CD4-positive, alpha-beta T cell treated with Interleukin-12 subunit alpha and Interleukin-12 subunit beta, for 1 hour (primary cell): ENCODE measurements at regions not wholly inside any gene's neighbourhood (a gene's known extent, or its start where the extent isn't known, plus 50 kb on each side); places are given as distances from the start of the nearest gene placed in this dataset.
A peak's percentile ranks its signal among the peaks of the same experiment; 100 is the strongest.

Experiments
- DNase-seq: peaks from one replicate; pipeline ENCODE4 v3.0.0-alpha.2; 2020

DNA sequence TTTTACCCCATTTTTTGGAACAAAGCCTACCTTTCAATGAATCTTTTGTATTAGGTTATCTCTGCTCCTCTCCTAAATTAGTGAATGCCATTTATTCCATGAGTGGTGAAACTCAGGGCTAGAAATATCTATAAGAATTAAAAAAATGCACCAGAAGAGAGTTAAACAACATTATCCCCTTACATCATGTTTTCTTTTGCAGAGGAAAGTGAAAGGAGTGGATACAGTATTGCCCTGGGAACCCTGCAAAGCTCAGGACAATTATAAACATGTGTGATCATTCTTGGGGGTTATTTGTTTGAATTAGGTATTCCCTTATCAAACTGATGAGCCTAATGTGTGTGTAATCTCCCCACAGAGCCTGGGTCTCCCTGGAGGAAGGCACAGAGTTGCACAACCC is 559.2 kb downstream of the RNF144A start:
- no peak for DNase-seq

DNA sequence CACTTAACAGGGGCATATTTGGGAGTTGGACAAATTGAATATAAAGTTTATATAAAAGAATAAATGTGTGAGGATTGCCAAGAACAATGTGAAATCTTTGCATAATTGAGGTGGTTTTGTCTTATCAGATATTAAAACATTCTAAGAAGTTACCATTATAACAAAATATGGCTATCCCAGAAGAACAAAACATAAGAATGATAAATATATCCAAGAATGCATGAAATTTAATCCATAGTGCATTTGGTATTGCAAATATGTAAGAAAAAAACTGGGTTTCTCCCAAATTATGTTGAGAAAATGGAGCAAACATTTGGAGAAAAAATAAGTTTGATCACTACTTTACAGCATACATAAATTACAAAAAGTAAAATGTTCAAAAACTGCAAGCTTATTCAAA is 562.4 kb downstream of the RNF144A start:
- DNase-seq: no peak

DNA sequence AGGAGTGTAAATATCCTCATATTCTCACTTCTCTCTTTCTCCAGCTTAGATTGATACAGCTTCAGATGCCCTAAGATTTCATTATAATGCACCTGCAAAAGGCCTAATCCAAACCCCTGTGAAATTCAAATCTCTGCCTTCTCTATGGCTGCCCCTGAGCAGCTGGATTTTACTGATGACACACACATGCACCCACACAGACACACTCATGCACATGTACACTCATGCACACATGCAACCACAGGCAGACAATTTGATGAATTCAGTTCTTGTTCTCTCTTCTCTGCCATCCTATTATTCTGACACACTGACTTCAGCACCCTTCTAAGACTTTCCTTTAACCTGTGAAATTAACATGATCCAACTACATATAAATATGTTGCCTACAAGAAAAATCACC is 563.2 kb downstream of the RNF144A start:
- no peak for DNase-seq

DNA sequence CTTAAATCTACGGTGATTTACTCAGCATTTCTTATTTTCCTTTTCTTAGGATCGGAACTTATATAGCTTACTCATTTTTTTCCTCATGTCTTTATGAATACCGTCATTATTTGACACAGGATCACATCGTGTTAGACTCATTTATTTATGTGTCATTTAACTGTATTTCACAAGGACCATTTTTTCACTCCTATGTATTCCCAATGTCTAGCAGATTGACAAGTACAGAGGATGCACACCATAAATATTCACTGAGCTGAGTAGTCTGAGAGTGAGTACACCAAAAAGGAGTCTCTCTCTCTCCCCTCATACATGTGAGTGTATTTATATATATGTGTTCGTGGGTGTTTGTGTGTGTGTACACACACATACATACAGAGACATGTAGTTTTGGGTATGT is 573.5 kb downstream of the RNF144A start:
- no peak for DNase-seq

DNA sequence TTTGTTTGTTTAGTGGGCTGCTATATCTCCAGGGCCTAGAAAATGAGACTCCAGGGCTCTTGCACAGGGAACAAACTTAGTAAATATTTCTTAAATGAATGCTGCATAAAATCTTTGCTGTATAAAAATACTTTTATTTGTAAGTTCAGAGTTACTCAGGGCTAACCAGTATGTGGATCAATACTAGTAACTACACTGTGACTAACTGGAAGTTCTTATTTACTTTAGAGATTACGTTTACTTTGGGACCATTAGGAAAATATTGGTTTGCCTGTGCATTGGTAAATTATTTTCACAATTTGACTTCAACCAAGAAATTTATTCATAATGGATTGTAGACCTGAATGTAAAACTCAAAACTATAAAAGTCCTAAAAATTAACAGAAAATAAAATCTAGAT is 575.5 kb downstream of the RNF144A start:
- no peak for DNase-seq

DNA sequence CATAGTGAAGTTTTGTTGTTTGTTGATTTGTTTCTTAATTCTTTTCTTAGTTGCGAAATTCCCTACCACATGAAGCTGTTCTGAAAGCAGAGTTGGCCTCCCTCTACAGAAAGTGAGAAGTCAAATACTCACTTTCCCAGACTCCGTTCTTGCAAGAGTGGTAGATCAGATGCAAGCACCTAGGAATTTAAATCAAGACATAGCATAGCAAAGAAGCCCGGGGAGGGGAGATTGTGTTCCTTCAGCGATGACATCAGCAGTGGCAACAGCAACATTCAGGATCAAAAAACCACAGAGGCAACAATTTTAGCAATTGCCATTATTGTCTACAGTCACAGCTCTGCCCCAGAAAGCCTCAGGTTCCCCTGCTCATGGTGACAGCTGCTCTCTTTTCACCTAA is 580.0 kb downstream of the RNF144A start:
- no peak for DNase-seq

DNA sequence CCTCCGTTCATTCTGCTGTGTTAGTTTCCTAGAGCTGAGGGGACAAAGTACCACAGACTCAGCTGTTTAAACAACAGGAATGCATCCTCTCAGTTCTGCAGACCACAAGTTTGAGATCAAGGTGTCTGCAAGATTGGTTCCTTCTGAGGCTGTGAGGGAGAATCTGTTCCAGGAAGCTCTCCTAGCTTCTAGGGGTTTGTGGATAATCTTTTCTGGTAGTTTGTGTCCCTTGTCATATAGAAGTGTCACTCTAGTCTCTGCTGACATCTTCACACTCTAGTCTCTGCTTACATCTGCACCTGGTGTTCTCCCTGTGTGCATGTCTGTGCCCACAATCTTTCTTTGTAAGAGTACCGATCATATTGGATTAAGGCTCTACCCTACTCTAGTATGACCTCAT is 581.8 kb downstream of the RNF144A start:
- no peak for DNase-seq

DNA sequence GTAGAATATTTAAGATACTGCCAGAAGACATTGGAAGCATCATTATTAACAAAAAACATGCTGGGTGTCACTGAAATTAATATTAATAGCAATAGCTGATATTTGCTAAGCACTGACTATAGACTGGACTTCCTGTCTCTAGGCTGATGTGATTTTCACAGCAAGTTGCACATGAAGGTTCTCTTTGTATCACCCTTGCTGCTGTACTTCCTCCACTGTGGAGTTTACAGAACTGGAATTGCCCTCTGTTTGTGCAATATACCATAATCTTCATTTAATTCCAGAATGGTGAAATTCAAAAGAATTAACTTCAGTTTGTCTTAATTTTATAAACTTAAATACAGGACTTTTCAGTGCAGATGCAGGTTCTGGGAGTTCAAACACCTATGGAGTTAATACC is 585.1 kb downstream of the RNF144A start:
- DNase-seq: no peak

DNA sequence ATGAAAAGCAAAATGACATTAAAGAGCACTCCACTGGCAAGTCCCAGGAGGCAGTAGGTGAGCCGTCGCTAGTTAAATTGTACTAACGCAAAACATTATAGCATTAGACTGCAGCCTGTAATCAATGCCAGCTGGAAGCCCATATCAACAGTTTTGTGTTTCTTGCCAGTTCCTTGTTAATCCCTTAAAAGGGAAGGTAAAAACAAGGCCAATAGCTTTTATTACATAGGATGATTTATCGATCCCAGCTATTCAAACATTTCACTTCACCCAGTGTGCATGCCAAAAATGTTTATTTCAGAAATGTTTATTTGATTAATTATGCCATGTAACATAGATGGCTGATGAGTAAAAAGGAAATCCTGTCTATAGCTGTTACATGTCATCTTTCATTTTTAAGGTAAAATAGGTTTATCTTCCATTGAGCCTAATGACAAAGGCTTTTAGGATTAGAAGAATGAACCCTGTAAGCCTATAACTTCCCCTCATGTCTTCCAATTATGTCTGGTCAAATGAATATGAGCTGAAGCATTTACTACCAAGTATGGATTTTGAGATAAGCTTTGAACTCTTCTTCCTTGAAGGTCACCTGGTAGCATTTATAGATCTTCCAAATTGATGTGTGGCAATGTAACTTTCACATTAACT is 591.2 kb downstream of the RNF144A start:
- no peak for DNase-seq

DNA sequence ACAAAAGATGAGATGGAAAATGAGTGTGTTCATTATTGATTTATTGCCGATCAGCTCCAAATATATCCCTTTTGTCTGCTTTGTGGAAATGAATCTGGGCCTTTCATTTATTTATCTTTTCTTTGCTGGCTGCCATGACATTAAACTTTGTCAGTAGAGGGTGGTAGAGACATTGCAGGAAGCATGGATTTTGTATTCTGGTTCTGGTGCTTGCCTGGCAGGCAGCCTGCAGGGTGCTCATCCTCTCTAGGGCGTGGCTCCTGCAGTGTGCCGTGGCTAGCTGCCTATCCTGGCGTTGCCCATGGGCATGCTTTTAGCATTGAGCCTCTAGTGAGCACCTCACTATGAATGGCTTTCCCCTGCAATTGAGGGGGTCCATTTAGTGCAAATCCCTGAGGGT is 593.1 kb downstream of the RNF144A start:
- no peak for DNase-seq

DNA sequence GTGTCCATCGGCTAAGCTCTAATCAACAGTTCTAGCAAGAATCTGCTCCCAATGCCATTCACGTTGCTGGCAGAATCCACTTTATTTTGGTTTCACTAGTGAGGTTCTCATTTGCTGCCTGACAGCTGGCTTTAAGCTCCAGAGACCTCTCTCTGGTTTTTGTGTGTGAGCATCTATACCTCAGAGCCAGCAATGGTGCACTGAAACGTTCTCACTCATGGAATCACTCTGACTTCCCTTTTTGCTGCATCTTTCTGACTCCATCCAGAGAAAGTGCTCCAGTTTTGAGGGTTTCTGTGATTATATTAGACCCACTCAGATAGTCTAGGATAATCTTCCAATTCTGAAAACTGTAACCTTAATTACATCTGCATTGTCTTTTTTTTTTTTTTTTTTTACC is 596.6 kb downstream of the RNF144A start:
- no peak for DNase-seq

DNA sequence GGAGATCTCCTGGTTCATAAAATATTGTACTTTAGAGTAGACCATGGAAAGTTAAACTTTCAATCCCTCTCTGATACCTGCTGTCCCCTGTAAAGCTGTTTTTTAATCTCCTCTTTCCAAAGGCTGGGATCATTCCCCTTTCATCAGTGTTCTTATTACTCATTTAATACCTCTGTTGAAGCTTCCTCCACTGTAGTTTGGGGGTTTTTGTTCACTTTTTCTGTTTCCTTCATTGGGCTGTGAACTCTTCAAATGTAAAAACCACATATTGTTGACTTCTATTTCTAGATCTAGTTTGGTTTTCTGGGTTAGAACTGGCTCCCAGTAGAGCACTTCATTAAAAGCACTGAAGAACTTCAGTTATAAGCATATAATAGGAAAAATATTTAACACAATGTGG is 598.1 kb downstream of the RNF144A start:
- no peak for DNase-seq

DNA sequence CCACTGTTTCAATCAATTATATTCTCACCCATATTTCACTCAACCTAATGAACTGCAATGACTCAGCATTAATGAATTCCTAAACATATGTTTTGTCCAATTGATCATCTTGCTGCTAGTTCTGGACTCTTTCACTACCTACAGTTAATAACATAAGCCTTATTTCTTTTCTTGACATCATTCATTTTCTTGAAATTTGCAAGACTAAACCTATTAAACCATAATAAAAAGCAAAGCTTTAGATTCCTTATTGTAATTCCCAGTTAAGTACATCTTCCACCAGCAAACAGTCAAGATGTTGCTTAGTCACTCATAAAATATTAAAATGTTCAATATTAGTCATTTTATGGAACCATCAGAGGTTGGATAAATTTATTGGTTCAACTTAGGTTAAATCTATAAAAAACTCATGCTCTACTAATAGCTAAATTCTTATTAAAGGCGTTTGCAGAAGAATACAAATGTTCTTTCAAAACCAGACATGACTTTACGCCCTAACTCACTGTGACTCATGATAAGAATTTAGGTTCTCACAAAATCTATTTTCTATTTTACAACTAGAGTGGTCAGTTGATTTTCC is 599.4 kb downstream of the RNF144A start:
- no peak for DNase-seq

DNA sequence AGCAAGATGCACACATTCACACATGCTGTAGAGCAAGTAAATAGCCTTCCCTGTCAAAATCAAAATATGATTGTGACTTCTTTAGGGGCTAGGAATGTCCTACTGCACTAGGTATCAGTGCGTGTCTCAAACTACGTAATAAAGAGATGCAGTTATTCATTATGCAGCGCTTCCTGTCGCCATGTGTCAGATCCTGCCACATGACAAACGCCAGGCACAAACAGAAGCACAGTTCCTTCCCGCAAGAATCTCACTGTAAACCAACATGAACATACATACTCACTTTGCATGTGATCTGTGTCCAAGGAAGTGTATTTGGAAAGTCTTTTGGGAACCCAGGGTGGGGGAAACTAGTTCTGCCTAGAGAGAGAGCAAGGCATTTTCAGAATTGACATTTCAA is 599.9 kb downstream of the RNF144A start:
- peak; percentile 29 for DNase-seq

DNA sequence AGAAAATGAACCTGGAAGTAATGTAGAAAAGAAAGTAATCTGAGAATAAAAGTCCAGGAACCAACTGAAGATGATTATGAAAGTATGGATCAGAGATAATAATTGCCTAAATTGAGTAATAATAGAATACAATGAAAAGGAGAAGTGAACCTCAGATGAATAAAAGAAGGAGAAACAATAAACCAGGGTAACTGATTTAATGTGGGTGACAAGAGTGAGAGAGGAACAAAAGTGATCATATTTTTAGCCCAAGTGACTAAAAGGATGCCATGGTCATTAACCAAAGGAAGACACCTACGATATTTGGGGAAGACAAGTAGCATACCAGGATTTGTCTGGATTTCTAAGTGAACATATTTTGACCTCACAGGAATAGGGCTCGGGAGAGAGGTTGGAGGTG is 600.6 kb downstream of the RNF144A start:
- no peak for DNase-seq

DNA sequence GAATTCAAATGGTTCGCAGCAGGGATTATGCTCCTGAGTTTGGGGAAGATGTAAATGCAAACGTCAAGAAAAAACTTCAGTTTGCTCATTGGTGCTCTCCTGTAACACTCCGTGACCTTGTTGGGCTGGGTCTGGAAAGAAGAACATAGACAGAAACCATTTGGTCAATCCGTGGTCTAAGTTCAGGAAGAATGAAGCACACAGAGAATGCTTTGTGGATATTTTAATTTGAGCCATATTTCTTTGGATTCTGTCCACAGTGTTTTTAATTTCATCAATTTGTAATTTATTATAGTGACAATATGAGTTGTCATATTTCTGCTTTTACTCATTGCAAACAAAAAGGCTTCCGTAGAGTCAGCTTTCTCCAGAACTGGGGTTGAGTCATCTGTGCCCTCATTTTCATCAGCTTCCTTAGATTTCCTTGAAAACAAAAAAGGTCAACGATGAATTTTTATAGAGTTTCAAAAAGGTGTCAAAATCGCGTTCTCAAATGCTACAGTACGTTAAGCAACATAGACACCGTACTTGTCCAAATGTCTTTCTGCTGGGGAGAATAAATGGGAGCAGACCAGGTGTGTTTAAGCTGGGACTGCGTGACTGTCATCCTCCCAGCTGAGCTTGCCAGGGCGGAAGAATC is 606.4 kb downstream of the RNF144A start:
- DNase-seq: no peak

DNA sequence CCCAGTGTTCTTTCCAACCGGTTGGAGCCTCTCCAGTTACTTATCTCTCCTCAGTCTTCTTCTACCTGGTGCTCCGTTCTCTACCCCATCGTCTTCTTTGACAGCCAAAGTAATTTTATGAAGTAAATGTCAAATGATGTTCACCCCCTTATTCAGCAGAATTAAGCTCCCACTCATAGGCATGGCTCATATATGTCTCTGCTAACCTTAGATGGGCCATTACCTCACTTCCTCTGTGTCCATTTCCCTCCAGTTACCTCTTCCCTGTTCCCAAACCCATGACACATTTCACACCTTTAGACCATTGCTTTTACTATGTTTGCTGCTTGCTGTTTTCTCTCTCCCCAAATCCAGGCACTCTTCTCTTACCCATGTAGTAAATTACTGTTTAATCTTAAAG is 607.0 kb downstream of the RNF144A start:
- DNase-seq: no peak

DNA sequence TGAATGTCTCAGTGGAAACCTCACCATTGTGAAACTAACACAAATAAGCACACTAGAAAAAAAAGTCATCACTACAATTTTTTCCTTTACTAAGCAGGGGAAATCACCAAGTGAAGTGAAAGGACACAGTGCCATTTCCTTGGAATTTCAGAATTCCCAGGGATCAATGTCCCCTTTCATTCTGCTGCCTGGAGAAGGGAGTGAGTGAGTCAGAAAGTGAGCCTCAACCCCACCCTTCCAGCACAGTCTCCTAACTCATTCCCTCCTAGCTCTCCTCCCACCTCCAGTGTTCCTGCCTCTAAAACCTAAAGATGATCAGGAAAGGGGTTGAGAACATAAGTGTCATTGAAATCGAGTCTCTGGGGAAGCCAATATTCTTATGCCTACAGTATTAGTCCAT is 608.5 kb downstream of the RNF144A start:
- DNase-seq: no peak

DNA sequence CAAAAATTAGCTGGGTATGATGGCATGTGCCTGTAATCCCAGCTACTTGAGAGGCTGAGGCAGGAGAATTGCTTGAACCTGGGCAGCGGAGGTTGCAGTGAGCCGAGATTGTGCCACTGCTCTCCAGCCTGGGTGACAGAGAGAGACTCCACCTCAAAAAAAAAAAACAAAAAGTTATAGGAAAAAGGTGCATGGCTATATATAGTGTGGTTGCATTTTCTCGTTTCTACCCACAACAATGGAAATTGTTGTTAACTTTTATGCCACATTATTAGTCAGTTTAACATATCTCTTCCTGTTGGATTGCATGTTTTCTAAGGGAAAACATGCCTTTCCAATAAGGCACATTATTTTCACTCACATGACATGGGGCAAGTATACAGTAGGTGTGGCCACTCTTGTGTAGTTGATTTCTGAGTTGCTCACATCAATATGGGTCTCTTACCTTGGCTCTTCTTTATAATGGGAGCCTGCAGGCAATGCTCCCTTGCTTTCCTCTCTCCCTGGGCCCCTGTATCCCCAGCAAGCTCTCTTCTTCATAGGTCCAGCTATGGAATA is 610.0 kb downstream of the RNF144A start:
- no peak for DNase-seq

DNA sequence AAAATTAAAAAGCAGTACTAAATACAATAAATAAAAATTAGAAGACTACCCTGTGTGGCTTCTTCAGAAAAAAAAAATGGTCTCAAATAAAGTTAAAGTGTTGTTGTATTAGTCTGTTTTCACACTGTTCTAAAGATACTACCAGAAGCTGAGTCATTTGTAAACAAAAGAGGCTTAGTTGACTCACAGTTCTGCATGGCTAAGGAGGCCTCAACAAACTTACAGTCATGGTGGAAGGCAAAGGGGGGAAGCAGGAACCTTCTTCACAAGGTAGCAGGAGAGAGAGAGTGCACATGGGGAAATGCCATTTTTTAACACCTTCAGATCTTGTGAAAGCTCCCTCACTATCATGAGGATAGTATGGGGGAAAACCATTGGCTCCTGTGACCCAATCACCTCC is 612.8 kb downstream of the RNF144A start:
- no peak for DNase-seq

DNA sequence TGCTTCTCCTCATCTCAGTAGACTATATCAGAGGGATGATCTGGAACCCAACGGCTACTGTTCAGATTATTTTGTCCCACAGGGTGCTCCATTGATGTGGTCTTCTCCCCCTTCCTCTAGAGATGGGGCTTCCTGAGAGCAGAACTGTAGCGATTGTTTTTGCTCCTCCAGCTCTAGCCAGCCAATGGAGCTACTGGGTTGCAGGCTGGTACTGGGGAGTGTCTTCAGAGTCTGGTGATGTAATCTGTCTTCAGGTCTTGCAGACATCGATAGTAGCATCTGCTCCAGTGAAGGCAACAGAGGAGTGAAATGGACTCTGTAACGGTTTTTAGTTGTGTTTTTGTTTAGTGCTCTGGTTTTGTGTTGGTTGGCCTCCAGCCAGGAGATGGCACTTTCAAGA is 621.9 kb downstream of the RNF144A start:
- peak; percentile 8 for DNase-seq

DNA sequence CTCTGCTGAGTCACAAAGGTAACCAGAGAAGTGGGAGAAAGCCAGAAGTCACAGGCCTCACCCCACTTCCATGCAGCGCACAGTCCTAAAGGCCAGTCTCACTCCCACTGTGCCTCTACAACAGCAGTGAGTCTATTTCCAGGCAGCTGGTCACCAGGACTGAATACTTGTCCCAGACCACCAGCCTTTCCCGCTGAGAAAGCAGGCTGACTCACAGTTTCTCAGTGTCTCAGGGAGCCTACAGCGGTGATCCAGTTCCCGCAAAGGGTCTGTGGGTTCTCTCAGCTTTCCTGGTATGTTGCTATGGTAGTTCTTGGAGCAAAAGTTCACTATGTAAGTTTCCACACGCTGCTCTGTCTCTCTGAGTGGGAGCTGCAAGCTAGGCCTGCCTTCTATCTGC is 622.5 kb downstream of the RNF144A start:
- DNase-seq: no peak

DNA sequence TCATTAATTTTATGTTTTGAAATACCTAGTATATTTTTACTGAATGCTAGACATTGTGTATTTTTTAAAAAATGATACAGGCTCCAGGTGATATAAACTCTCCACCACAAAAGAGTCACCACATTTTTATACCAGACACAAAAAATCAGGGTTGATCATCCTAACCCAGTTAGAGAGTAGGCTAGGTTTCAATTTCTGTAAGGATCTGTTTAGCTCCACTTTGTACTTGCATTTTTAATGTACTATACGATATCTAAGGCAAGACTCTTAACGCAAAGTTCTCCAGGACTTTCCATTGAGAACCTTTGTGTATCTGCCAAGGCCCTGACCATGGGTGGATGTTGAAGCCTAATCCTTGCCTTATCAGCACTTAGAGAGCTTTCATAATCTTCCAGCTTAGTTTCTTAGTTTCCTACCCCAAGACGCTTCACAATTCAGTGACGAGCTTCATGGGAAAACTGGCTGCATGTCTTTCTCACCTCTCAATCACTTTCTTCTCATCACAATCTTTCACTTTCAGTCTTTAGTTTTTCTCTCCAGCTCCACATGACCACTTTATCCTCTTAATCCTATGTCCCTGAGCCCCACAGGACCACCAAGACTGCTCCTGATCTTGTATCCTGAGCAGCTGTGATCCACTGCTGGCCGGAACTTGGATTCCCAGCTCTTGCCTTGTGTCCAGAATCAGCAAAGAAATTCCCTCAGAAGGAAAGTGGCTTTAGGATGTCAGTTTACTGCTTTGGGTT is 635.8 kb downstream of the RNF144A start:
- no peak for DNase-seq

DNA sequence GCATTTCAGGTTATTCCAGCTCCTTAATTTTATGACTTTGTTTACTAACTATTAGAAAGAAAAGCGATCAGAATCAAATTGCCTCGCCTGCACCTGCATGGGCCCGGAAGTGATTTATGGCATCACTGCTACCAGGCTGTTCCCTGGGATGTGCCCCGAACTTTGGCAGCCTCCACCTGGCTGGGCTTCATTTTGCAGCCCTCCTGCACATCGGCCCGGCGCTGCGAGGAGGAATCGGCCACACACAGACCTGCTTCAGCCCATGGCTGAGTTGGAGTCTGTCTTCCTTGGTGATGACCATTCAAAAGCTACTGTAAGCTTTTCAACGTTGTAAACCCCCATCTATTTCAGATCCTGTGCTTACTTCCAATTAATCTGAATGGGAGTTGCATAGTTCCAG is 638.0 kb downstream of the RNF144A start:
- DNase-seq: no peak
